ENCODE measurements at regions not wholly inside any gene's neighbourhood (a gene's known extent, or its start where the extent isn't known, plus 50 kb on each side); places are given as distances from the start of the nearest gene placed in this dataset.
"Not testable (repeated sequence)": the region's sequence is repeated elsewhere in the genome, so short reads cannot be mapped to it uniquely, and the experiment has no call there.

DNA sequence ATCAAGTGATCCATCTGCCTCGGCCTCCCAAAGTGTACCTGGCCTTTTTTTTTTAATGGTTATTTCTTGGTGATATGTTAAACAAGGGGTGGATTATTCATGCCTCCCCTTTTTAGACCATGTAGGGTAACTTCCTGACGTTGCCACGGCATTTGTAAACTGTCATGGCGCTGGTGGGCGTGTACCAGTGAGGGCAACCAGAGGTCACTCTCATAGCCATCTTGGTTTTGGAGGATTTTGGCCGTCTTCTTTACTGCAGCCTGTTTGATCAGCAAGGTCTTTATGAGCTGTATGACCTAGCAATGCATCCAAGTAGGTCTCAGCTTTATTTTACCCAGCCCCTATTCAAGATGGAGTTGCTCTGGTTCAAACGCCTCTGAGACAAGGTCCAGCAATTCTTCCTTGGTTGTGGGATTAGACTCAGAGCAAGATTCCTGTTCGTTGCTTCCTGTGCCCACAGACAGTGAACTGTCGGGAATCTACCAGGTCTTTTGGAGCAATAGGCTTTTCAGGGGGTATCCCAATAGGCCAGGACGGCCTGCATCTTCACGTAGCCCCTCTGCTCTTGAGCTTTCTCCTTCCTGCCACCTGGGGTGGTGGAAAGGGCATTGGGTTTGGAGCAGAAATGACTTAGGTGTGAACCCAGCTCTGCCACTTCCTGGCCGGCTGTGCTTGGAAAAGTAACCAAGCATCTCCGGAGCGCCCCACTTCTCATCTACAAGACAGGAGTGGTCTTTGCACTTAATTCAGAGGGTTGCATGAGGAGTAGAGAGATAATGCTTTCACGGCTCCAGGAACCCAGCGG is 52.9 kb upstream of the SEC14L1 start:
- no peak for DNase-seq

DNA sequence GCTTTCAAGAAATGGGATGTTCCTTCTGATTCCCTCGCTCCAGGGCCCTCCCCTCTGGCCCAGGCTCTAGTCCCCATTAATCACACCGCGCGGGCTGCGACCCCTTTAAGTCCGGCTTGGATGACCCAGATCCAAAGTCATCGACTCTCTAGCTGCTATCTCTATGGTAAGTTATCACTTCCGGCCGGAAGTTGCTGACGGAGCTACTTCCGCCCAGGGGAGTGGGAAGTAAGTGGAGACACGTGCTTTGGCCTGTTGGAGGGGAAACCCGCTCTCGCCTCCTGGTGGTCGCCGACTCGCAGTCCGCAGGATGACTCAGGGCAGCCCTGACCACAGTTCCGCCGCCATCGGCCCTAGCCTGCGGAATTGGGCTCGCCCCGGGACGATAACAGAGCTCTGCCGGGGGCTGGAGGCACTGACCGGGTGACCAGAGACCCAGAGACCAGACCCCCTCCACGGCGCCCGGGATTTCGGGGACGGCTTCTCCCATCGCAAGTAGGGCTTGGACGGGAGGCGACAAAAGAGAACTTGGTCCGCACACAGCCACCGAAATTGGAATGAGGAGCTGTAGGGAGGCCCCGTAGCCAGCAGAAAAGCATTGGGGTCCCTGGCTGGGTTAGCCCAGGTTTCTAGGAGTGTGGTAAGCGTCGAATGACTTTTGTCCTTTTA is 52.2 kb upstream of the SEC14L1 start:
- DNase-seq = peak; percentile 74 to 79

DNA sequence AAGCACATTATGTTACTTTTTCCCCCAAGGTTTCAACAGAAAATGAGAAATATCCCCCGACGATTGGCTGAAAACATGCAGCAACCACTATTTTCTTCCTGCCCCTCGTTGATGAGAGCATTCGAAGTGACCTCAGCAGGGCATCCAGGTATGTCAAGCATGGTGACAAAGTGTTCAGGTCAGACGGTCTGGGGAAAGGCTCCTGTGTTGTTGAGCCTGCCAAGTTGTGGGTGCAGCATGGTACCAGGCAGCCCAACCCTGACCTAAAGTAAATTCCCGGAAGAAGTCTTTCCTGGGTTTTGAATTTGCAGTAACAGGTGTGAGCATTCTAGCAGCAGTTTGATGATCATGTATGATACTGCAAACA is 51.7 kb upstream of the SEC14L1 start:
- no peak for DNase-seq

DNA sequence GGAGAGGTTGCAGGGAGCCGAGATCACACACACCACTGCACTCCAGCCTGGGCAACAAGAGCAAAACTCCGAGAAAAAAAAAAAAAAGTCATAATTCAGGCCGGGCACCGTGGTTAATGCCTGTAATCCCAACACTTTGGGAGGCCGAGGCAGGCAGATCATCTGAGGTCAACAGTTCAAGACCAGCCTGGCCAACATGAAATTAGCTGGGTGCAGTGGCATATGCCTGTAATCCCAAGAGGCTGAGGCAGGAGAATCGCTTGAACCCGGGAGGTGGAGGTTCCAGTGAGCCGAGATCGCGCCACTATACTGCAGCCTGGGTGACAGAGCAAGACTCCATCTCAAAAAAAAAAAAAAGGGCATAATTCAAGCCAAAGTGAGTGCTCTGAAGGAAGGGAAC is 50.8 kb upstream of the SEC14L1 start:
- DNase-seq = not testable (repeated sequence)

DNA sequence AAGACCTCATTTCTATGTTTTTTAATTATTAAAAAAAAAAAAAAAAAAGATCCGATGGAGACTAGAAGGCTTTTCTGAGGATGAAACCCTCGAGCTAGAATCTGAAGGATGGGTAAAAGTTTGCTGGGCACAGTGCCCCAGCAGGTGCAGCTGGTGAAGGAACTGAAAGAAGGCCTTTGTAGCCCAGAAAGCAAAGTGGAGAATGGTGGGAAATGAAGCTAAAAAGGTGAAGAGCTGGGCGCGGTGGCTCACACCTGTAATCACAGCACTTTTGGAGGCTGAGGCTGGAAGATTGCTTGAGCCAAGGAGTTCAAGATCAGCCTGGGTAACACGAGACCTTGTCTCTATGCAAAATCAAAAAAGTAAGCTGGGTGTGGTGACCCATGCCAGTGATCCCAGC is 50.3 kb upstream of the SEC14L1 start:
- no peak for DNase-seq

Measured in stimulated activated CD4-positive, alpha-beta T cell treated with anti-CD3 and anti-CD28 coated beads, Interleukin-2, amount 100 ng/mL, for 48 hours (primary cell).